ENCODE measurements at regions not wholly inside any gene's neighbourhood (a gene's known extent, or its start where the extent isn't known, plus 50 kb on each side); places are given as distances from the start of the nearest gene placed in this dataset.
A peak's percentile ranks its signal among the peaks of the same experiment; 100 is the strongest.
"Not testable (repeated sequence)": the region's sequence is repeated elsewhere in the genome, so short reads cannot be mapped to it uniquely, and the experiment has no call there.

GRCh38 chr10:23540401-23541030, 101.6 kb downstream of the OTUD1 start:
- Histone ChIP-seq H3K4me1 (peaks cover 0 to 6% (median 0%) of the 10 kb centered on the region in 4 donors), H3K36me3 (no peaks in the 10 kb centered on the region), H3K4me3 (no peak overlapping the region), H3K27ac (no peak overlapping the region), H3K27me3 (no peaks in the 10 kb centered on the region), H3K9me3 (no peaks in the 10 kb centered on the region)
- 0 to 3% methylated on average over 2 of the region's 2 CpGs for WGBS, 2 donors
- no peak for DNase-seq (ENCODE audit: low spot score in 2 of 2)
- TF ChIP-seq EP300 (IDR thresholded peaks at IDR 0.05) (peak in 1 of 2 donors; percentile 20), CTCF (IDR thresholded peaks at IDR 0.05) (no peak), POLR2A (IDR thresholded peaks at IDR 0.05) (no peak)

GRCh38 chr10:23543691-23544380, 105.0 kb downstream of the OTUD1 start:
- Histone ChIP-seq H3K27ac (no peak overlapping the region), H3K36me3 (no peaks in the 10 kb centered on the region), H3K27me3 (no peaks in the 10 kb centered on the region), H3K4me1 (peaks cover 0 to 6% (median 0%) of the 10 kb centered on the region in 4 donors), H3K9me3 (no peaks in the 10 kb centered on the region), H3K4me3 (no peak overlapping the region)
- no peak for TF ChIP-seq EP300 (IDR thresholded peaks at IDR 0.05)
- TF ChIP-seq CTCF (IDR thresholded peaks at IDR 0.05): no peak
- TF ChIP-seq POLR2A (IDR thresholded peaks at IDR 0.05): no peak
- no peak for DNase-seq (ENCODE audit: low spot score in 2 of 2)
- WGBS, 2 donors: 72 to 77% methylated on average over 9 of the region's 9 CpGs

- H3K4me3 ChIP-seq; H3K9me3 ChIP-seq; H3K4me1 ChIP-seq; H3K27ac ChIP-seq; DNase-seq (ENCODE audit: low spot score in 2 of 2); H3K36me3 ChIP-seq; H3K27me3 ChIP-seq: not testable (repeated sequence)
- WGBS, 2 donors: 70 to 80% methylated on average over 2 of the region's 2 CpGs
These were observed 107.0 kb downstream of the OTUD1 start for GRCh38 chr10:23545866-23546265.

- Histone ChIP-seq H3K4me1 (no peaks in the 10 kb centered on the region), H3K27me3 (no peaks in the 10 kb centered on the region), H3K9me3 (peaks cover 0 to 14% (median 0%) of the 10 kb centered on the region in 4 donors), H3K36me3 (no peaks in the 10 kb centered on the region), H3K27ac (no peak overlapping the region), H3K4me3 (no peak overlapping the region)
- TF ChIP-seq POLR2A (IDR thresholded peaks at IDR 0.05) (no peak), CTCF (IDR thresholded peaks at IDR 0.05) (no peak), EP300 (IDR thresholded peaks at IDR 0.05) (no peak)
- WGBS, 2 donors: 75 to 89% methylated on average over 5 of the region's 5 CpGs
- DNase-seq (ENCODE audit: low spot score in 2 of 2): no peak
These were observed 118.0 kb downstream of the OTUD1 start for GRCh38 chr10:23556727-23557440.

- Histone ChIP-seq H3K4me1 (no peaks in the 10 kb centered on the region), H3K27ac (no peak overlapping the region), H3K36me3 (no peaks in the 10 kb centered on the region), H3K27me3 (no peaks in the 10 kb centered on the region), H3K9me3 (peaks cover 0 to 23% (median 0%) of the 10 kb centered on the region in 4 donors), H3K4me3 (no peak overlapping the region)
- 85 to 87% methylated on average over 4 of the region's 4 CpGs for whole genome bisulfite sequencing, 2 donors
- TF ChIP-seq CTCF (IDR thresholded peaks at IDR 0.05) (no peak), POLR2A (IDR thresholded peaks at IDR 0.05) (no peak), EP300 (IDR thresholded peaks at IDR 0.05) (no peak)
- no peak for DNase-seq (ENCODE audit: low spot score in 2 of 2)
These were observed 118.9 kb downstream of the OTUD1 start for GRCh38 chr10:23557777-23558176.

All from tibial nerve (tissue), 4 donors.